Neural cell (in vitro differentiated cells): ENCODE measurements at regions not wholly inside any gene's neighbourhood (a gene's known extent, or its start where the extent isn't known, plus 50 kb on each side); places are given as distances from the start of the nearest gene placed in this dataset.

Experiments
- H2AFZ ChIP-seq: fragments of 200-600, 300-800 bp; sonication (generic), shearing (Covaris generic); 2 replicates; pipeline ENCODE4 v1.6.0; 2014; ENCODE audit warnings: low read depth, mild to moderate bottlenecking, antibody characterized with exemption, low read length, moderate library complexity
- H3F3A ChIP-seq: fragments of 200-600 bp; shearing (Covaris generic); 2 replicates; pipeline ENCODE4 v1.6.1; 2016; ENCODE audit warnings: mild to moderate bottlenecking, moderate library complexity, mixed read lengths, antibody characterized with exemption, low read length; ENCODE audit not compliant: insufficient read depth, poor library complexity, severe bottlenecking
- H3K27ac ChIP-seq: fragments of 200-600, 300-800 bp; sonication (generic), shearing (Covaris generic); 2 replicates; pipeline ENCODE4 v1.5.1; 2014; ENCODE audit warnings: mild to moderate bottlenecking, low read length, moderate library complexity
- H3K27me3 ChIP-seq: fragments of 300-800, 200-600 bp; sonication (generic), shearing (Covaris generic); 2 replicates; pipeline ENCODE4 v1.6.0; 2014; ENCODE audit warnings: mild to moderate bottlenecking, low read depth, low read length, moderate library complexity; ENCODE audit not compliant: insufficient read depth
- H3K36me3 ChIP-seq: fragments of 300-800, 200-600 bp; sonication (generic), shearing (Covaris generic); 2 replicates; pipeline ENCODE4 v1.5.1; 2014; ENCODE audit warnings: mild to moderate bottlenecking, antibody characterized with exemption, low read length, moderate library complexity; ENCODE audit not compliant: insufficient read depth
- H3K4me2 ChIP-seq: fragments of 300-800, 200-600 bp; sonication (generic), shearing (Covaris generic); 2 replicates; pipeline ENCODE4 v1.6.0; 2014; ENCODE audit warnings: mild to moderate bottlenecking, low read length
- H3K4me3 ChIP-seq: fragments of 300-800, 200-600 bp; sonication (generic), shearing (Covaris generic); 2 replicates; pipeline ENCODE4 v1.5.1; 2014; ENCODE audit warnings: mild to moderate bottlenecking, low read length, moderate library complexity
- H3K79me2 ChIP-seq: fragments of 200-600 bp; shearing (Covaris generic); replicated peaks from 2 replicates; pipeline ENCODE4 v1.6.0; 2014; ENCODE audit warnings: mild to moderate bottlenecking, low read length, moderate library complexity; ENCODE audit not compliant: insufficient read depth
- H3K9ac ChIP-seq: fragments of 300-800, 200-600 bp; sonication (generic), shearing (Covaris generic); 2 replicates; pipeline ENCODE4 v1.6.1; 2016; ENCODE audit warnings: mild to moderate bottlenecking, low read length, mixed read lengths
- H3K9me2 ChIP-seq: fragments of 200-600 bp; shearing (Covaris generic); 2 replicates; pipeline ENCODE4 v1.6.1; 2016; ENCODE audit warnings: mild to moderate bottlenecking, low read length, mixed read lengths; ENCODE audit not compliant: insufficient read depth
- H3K9me3 ChIP-seq: fragments of 200-600, 300-800 bp; sonication (generic), shearing (Covaris generic); 2 replicates; pipeline ENCODE4 v1.6.1; 2016; ENCODE audit warnings: mild to moderate bottlenecking, mixed run types, low read length, moderate library complexity, mixed read lengths
- H4K20me1 ChIP-seq: fragments of 200-600 bp; shearing (Covaris generic); 2 replicates; pipeline ENCODE4 v1.6.1; 2016; ENCODE audit warnings: mild to moderate bottlenecking, mixed run types; ENCODE audit not compliant: insufficient read depth
- EP300 ChIP-seq: fragments of 450-650 bp; conservative IDR thresholded peaks from 2 replicates; pipeline ENCODE4 v1.6.1; 2014; ENCODE audit warnings: antibody characterized with exemption, mild to moderate bottlenecking, moderate library complexity; ENCODE audit not compliant: poor library complexity, severe bottlenecking
- EZH2 ChIP-seq: fragments of 200-600, 300-800 bp; shearing (Covaris generic), sonication (generic); IDR thresholded peaks from 2 replicates; pipeline ENCODE4 v1.6.1; 2014; ENCODE audit warnings: antibody characterized with exemption, low read length, borderline replicate concordance, mild to moderate bottlenecking; ENCODE audit not compliant: insufficient read depth, poor library complexity, severe bottlenecking
- MXI1 ChIP-seq: fragments of 450-650 bp; conservative IDR thresholded peaks from 2 replicates; pipeline ENCODE4 v1.6.1; 2014; ENCODE audit warnings: antibody characterized with exemption, mild to moderate bottlenecking; ENCODE audit not compliant: poor library complexity, severe bottlenecking
- POLR2AphosphoS5 ChIP-seq: IDR thresholded peaks from 2 replicates; pipeline ENCODE4 v1.6.1; 2012
- RAD21 ChIP-seq: fragments of 450-650 bp; conservative IDR thresholded peaks from 2 replicates; pipeline ENCODE4 v1.6.1; 2014; ENCODE audit warnings: antibody characterized with exemption, mild to moderate bottlenecking, moderate library complexity
- SMC3 ChIP-seq: fragments of 450-650 bp; conservative IDR thresholded peaks from 2 replicates; pipeline ENCODE4 v1.6.1; 2014; ENCODE audit warnings: antibody characterized with exemption, mild to moderate bottlenecking, moderate library complexity; ENCODE audit not compliant: poor library complexity
- TAF1 ChIP-seq: IDR thresholded peaks from 2 replicates; pipeline ENCODE4 v1.6.1; 2012; ENCODE audit warnings: low read depth
- TF ChIP-seq, protein P1 (sequence below): fragments of 450-650 bp; IDR thresholded peaks from 2 replicates; pipeline ENCODE4 v1.5.1; 2014; ENCODE audit warnings: antibody characterized with exemption, mild to moderate bottlenecking, moderate library complexity; ENCODE audit not compliant: poor library complexity, severe bottlenecking
- TF ChIP-seq, protein P2 (sequence below): IDR thresholded peaks from 2 replicates; pipeline ENCODE4 v1.6.1; 2012; ENCODE audit warnings: borderline replicate concordance

DNA sequence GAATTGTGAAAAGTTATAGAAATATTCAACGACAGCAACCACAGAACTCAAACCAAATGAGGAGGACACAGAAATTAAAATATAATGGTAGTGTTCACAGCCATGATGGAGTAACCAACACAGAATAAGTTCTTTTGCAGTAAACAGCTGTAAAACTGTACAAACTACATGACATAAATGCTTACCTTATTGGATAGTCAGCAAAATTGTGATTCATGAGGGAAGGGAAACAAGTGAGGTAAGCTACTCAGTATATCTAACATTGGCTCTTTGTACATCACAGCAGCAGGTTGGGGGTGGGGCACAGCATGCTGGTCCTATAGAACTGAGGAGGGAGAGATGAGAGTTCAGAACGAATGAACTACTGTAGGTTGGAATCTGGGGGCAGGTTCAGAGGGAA, 86.4 kb downstream of the CDC14C start:
- Histone ChIP-seq H4K20me1 (no peaks in the 10 kb centered on the region), H3K9me3 (no peaks in the 10 kb centered on the region), H3F3A (no peaks in the 10 kb centered on the region), H3K27me3 (no peaks in the 10 kb centered on the region), H3K9ac (no peak overlapping the region), H3K4me2 (no peak overlapping the region), H3K79me2 (no peaks in the 10 kb centered on the region), H3K9me2 (no peaks in the 10 kb centered on the region), H3K27ac (no peak overlapping the region), H3K36me3 (no peaks in the 10 kb centered on the region), H3K4me3 (no peak overlapping the region), H2AFZ (no peak overlapping the region)
- no peak for TF ChIP-seq MXI1
- TF ChIP-seq, protein P1, sequence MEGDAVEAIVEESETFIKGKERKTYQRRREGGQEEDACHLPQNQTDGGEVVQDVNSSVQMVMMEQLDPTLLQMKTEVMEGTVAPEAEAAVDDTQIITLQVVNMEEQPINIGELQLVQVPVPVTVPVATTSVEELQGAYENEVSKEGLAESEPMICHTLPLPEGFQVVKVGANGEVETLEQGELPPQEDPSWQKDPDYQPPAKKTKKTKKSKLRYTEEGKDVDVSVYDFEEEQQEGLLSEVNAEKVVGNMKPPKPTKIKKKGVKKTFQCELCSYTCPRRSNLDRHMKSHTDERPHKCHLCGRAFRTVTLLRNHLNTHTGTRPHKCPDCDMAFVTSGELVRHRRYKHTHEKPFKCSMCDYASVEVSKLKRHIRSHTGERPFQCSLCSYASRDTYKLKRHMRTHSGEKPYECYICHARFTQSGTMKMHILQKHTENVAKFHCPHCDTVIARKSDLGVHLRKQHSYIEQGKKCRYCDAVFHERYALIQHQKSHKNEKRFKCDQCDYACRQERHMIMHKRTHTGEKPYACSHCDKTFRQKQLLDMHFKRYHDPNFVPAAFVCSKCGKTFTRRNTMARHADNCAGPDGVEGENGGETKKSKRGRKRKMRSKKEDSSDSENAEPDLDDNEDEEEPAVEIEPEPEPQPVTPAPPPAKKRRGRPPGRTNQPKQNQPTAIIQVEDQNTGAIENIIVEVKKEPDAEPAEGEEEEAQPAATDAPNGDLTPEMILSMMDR: no peak
- no peak for TF ChIP-seq EZH2
- no peak for TF ChIP-seq EP300

DNA sequence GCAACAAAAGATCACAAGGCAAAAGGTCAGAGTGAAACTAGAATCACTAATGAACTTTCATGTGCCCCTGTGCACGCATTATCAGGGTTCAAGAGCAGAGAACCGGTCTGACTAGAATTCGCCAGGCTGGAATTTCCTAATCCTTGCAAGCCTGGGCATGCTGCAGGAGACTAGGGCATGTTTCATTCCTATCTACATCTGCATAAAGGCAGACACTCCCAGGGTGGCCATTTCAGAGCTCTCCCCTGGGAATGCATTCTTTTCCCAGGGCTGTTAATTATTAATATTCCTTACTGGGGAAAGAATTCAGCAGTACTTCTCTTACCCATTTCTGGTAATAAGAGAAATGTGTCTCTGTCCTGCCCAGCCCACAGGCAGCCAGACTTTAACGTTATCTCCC, 90.5 kb downstream of the CDC14C start:
- no peak overlapping the region for H3K9ac ChIP-seq
- H3K27me3 ChIP-seq: no peaks in the 10 kb centered on the region
- H3F3A ChIP-seq: no peaks in the 10 kb centered on the region
- no peaks in the 10 kb centered on the region for H3K79me2 ChIP-seq
- H3K9me2 ChIP-seq: no peaks in the 10 kb centered on the region
- H4K20me1 ChIP-seq: no peaks in the 10 kb centered on the region
- H2AFZ ChIP-seq: no peak overlapping the region
- no peak overlapping the region for H3K4me3 ChIP-seq
- no peaks in the 10 kb centered on the region for H3K36me3 ChIP-seq
- H3K4me2 ChIP-seq: no peak overlapping the region
- no peaks in the 10 kb centered on the region for H3K9me3 ChIP-seq
- TF ChIP-seq SMC3: no peak
- TF ChIP-seq EP300: no peak
- TF ChIP-seq POLR2AphosphoS5: no peak
- no peak for TF ChIP-seq EZH2
- TF ChIP-seq, protein P1: no peak
- TF ChIP-seq TAF1: no peak
- TF ChIP-seq, protein P2, sequence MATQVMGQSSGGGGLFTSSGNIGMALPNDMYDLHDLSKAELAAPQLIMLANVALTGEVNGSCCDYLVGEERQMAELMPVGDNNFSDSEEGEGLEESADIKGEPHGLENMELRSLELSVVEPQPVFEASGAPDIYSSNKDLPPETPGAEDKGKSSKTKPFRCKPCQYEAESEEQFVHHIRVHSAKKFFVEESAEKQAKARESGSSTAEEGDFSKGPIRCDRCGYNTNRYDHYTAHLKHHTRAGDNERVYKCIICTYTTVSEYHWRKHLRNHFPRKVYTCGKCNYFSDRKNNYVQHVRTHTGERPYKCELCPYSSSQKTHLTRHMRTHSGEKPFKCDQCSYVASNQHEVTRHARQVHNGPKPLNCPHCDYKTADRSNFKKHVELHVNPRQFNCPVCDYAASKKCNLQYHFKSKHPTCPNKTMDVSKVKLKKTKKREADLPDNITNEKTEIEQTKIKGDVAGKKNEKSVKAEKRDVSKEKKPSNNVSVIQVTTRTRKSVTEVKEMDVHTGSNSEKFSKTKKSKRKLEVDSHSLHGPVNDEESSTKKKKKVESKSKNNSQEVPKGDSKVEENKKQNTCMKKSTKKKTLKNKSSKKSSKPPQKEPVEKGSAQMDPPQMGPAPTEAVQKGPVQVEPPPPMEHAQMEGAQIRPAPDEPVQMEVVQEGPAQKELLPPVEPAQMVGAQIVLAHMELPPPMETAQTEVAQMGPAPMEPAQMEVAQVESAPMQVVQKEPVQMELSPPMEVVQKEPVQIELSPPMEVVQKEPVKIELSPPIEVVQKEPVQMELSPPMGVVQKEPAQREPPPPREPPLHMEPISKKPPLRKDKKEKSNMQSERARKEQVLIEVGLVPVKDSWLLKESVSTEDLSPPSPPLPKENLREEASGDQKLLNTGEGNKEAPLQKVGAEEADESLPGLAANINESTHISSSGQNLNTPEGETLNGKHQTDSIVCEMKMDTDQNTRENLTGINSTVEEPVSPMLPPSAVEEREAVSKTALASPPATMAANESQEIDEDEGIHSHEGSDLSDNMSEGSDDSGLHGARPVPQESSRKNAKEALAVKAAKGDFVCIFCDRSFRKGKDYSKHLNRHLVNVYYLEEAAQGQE: no peak
- no peak for TF ChIP-seq MXI1
- no peak for TF ChIP-seq RAD21
- H3K27ac ChIP-seq: no peak overlapping the region
